Mesenchymal stem cell (in vitro differentiated cells and primary cell): ENCODE measurements at regions not wholly inside any gene's neighbourhood (a gene's known extent, or its start where the extent isn't known, plus 50 kb on each side); places are given as distances from the start of the nearest gene placed in this dataset.

Experiments used
- DNase-seq: peaks from one replicate; pipeline ENCODE4 v3.0.0-alpha.2; 2013
- H2AFZ ChIP-seq: one replicate; pipeline ENCODE4 v1.6.1; 2013; ENCODE audit warnings: low read depth, mild to moderate bottlenecking, control low read depth, inconsistent platforms, low read length, moderate library complexity
- H2AK5ac ChIP-seq: 2 replicates; pipeline ENCODE4 v1.6.1; 2013; ENCODE audit warnings: low read length, moderate library complexity, mild to moderate bottlenecking, inconsistent platforms; ENCODE audit not compliant: severe bottlenecking
- H2BK120ac ChIP-seq: one replicate; pipeline ENCODE4 v1.6.1; 2013; ENCODE audit warnings: low read depth, mild to moderate bottlenecking, inconsistent platforms, low read length, moderate library complexity
- H2BK12ac ChIP-seq, 2 experiments: one replicate each; pipeline ENCODE4 v1.6.1; 2013; ENCODE audit warnings: inconsistent platforms in 2 of 2, low read length in 2 of 2, mild to moderate bottlenecking in 2 of 2, moderate library complexity in 2 of 2, control low read depth in 1 of 2
- H2BK15ac ChIP-seq: one replicate; pipeline ENCODE4 v1.6.1; 2013; ENCODE audit warnings: mild to moderate bottlenecking, low read depth, inconsistent platforms; ENCODE audit not compliant: poor library complexity, severe bottlenecking
- H2BK5ac ChIP-seq: 2 replicates; pipeline ENCODE4 v1.6.1; 2013; ENCODE audit warnings: low read depth, mild to moderate bottlenecking, low read length, control low read depth, inconsistent platforms; ENCODE audit not compliant: poor library complexity, severe bottlenecking
- H3K14ac ChIP-seq, 2 experiments: one replicate each; pipeline ENCODE4 v1.6.1; 2013; ENCODE audit warnings: inconsistent platforms in 2 of 2, low read length in 2 of 2, control low read depth in 1 of 2, mild to moderate bottlenecking in 1 of 2, moderate library complexity in 1 of 2
- H3K18ac ChIP-seq, 2 experiments: one replicate each; pipeline ENCODE4 v1.6.1; 2013; ENCODE audit warnings: inconsistent platforms in 2 of 2, low read length in 2 of 2, control low read depth in 1 of 2, low read depth in 1 of 2, mild to moderate bottlenecking in 1 of 2
- H3K23ac ChIP-seq, 2 experiments: one replicate each; pipeline ENCODE4 v1.6.1; 2013; ENCODE audit warnings: inconsistent platforms in 2 of 2, low read length in 2 of 2, mild to moderate bottlenecking in 2 of 2, moderate library complexity in 2 of 2, control low read depth in 1 of 2
- H3K27ac ChIP-seq: 2 replicates; pipeline ENCODE4 v1.5.1; 2013; ENCODE audit warnings: mild to moderate bottlenecking, moderate library complexity, low read length, control low read depth, inconsistent platforms; ENCODE audit not compliant: poor library complexity, severe bottlenecking
- H3K27me3 ChIP-seq, 2 experiments: 2 replicates each; pipeline versions ENCODE4 v1.6.1 to v1.7.0; 2013; ENCODE audit warnings: low read length in 2 of 2, mild to moderate bottlenecking in 2 of 2, moderate library complexity in 2 of 2, control low read depth in 1 of 2, inconsistent platforms in 1 of 2; ENCODE audit not compliant: control insufficient read depth in 1 of 2, insufficient read depth in 1 of 2
- H3K36me3 ChIP-seq, 2 experiments: 2 replicates each; pipeline versions ENCODE4 v1.6.1 to v1.7.0; 2013; ENCODE audit warnings: low read length in 2 of 2, control low read depth in 1 of 2, inconsistent platforms in 1 of 2, low read depth in 1 of 2, mild to moderate bottlenecking in 1 of 2; ENCODE audit not compliant: insufficient read depth in 2 of 2, control insufficient read depth in 1 of 2
- H3K4ac ChIP-seq, 2 experiments: one replicate each; pipeline ENCODE4 v1.6.1; 2013; ENCODE audit warnings: inconsistent platforms in 2 of 2, low read length in 2 of 2, mild to moderate bottlenecking in 2 of 2, moderate library complexity in 2 of 2, control low read depth in 1 of 2, low read depth in 1 of 2
- H3K4me1 ChIP-seq: 2 replicates; pipeline ENCODE4 v1.6.1; 2013; ENCODE audit warnings: low read depth, low read length, control low read depth; ENCODE audit not compliant: control insufficient read depth, insufficient read depth
- H3K4me2 ChIP-seq: 2 replicates; pipeline ENCODE4 v1.6.1; 2013; ENCODE audit warnings: low read length, mild to moderate bottlenecking, inconsistent platforms; ENCODE audit not compliant: poor library complexity, severe bottlenecking
- H3K4me3 ChIP-seq, 2 experiments: 2 replicates each; pipeline versions ENCODE4 v1.5.1 to v1.7.0; 2013; ENCODE audit warnings: low read length in 2 of 2, mild to moderate bottlenecking in 2 of 2, control low read depth in 1 of 2, low read depth in 1 of 2; ENCODE audit not compliant: insufficient read depth in 1 of 2
- H3K79me1 ChIP-seq: replicated peaks from 2 replicates; pipeline ENCODE4 v1.6.1; 2013; ENCODE audit warnings: mild to moderate bottlenecking, control low read depth, low read length, inconsistent platforms; ENCODE audit not compliant: poor library complexity, severe bottlenecking
- H3K9ac ChIP-seq: 2 replicates; pipeline ENCODE4 v1.7.0; 2013; ENCODE audit warnings: mild to moderate bottlenecking, low read length, moderate library complexity
- H3K9me3 ChIP-seq: 2 replicates; pipeline ENCODE4 v1.7.0; 2013; ENCODE audit warnings: mild to moderate bottlenecking, low read length; ENCODE audit not compliant: control insufficient read depth
- H4K8ac ChIP-seq: one replicate; pipeline ENCODE4 v1.6.1; 2013; ENCODE audit warnings: inconsistent platforms, mild to moderate bottlenecking, low read length, moderate library complexity
- H4K91ac ChIP-seq: one replicate; pipeline ENCODE4 v1.6.1; 2013; ENCODE audit warnings: mild to moderate bottlenecking, low read length, inconsistent platforms
- WGBS: methylation state at CpG from one replicate; pipeline ENCODE4 v1.1.7; 2013; ENCODE audit warnings: mixed read lengths; 5-methylcytosine and 5-hydroxymethylcytosine counted together

- Histone ChIP-seq H3K4ac (no peak overlapping the region), H3K4me1 (peaks cover 3% of the 10 kb centered on the region), H2BK12ac (no peak overlapping the region), H3K9ac (no peak overlapping the region), H3K14ac (no peak overlapping the region), H3K9me3 (no peaks in the 10 kb centered on the region), H2AFZ (no peak overlapping the region), H4K8ac (no peak overlapping the region), H3K4me2 (no peak overlapping the region), H3K23ac (no peak overlapping the region), H2BK5ac (no peak overlapping the region), H2BK120ac (no peak overlapping the region), H2AK5ac (no peak overlapping the region), H3K27ac (no peak overlapping the region), H4K91ac (no peak overlapping the region), H3K27me3 (no peaks in the 10 kb centered on the region), H3K4me3 (no peak overlapping the region), H2BK15ac (no peak overlapping the region), H3K79me1 (no peaks in the 10 kb centered on the region), H3K18ac (no peak overlapping the region), H3K36me3 (no peaks in the 10 kb centered on the region)
- 83% methylated on average over 2 of the region's 2 CpGs for WGBS
- no peak for DNase-seq
Observed at GRCh38 chr15:38859574-38859973, 295.0 kb upstream of the RASGRP1 start.

GRCh38 chr15:38860253-38860652 lies 295.6 kb upstream of the RASGRP1 start:
- Histone ChIP-seq H3K79me1 (no peaks in the 10 kb centered on the region), H3K18ac (no peak overlapping the region), H2AFZ (no peak overlapping the region), H3K9me3 (no peaks in the 10 kb centered on the region), H4K8ac (no peak overlapping the region), H3K4me2 (no peak overlapping the region), H3K4ac (no peak overlapping the region), H2BK15ac (no peak overlapping the region), H3K27me3 (no peaks in the 10 kb centered on the region), H3K14ac (no peak overlapping the region), H2BK12ac (peak overlapping the region in 1 of 2 experiments; percentile 8), H2BK5ac (no peak overlapping the region), H3K23ac (no peak overlapping the region), H2AK5ac (no peak overlapping the region), H4K91ac (no peak overlapping the region), H3K4me1 (peaks cover 4% of the 10 kb centered on the region), H3K27ac (no peak overlapping the region), H3K4me3 (no peak overlapping the region), H3K36me3 (no peaks in the 10 kb centered on the region), H2BK120ac (no peak overlapping the region), H3K9ac (no peak overlapping the region)
- DNase-seq, result no peak
- 92% methylated on average over 4 of the region's 4 CpGs for WGBS

GRCh38 chr15:38860674-38861073 lies 296.1 kb upstream of the RASGRP1 start:
- H3K27me3 ChIP-seq, result no peaks in the 10 kb centered on the region
- H3K14ac ChIP-seq, result no peak overlapping the region

GRCh38 chr15:38861108-38861507 lies 296.5 kb upstream of the RASGRP1 start:
- H3K4me3 ChIP-seq, result no peak overlapping the region
- no peaks in the 10 kb centered on the region for H3K27me3 ChIP-seq
- no peak overlapping the region for H3K4me2 ChIP-seq
- H4K8ac ChIP-seq, result no peak overlapping the region
- H3K36me3 ChIP-seq, result no peaks in the 10 kb centered on the region
- no peaks in the 10 kb centered on the region for H3K79me1 ChIP-seq
- H3K18ac ChIP-seq, result peak overlapping the region in 1 of 2 experiments; percentile 18
- H2BK120ac ChIP-seq, result no peak overlapping the region
- no peak overlapping the region for H4K91ac ChIP-seq
- H3K4me1 ChIP-seq, result peaks cover 4% of the 10 kb centered on the region
- H3K4ac ChIP-seq, result no peak overlapping the region
- no peak overlapping the region for H2AFZ ChIP-seq
- no peak overlapping the region for H3K9ac ChIP-seq
- no peak overlapping the region for H3K23ac ChIP-seq
- no peak overlapping the region for H3K14ac ChIP-seq
- no peaks in the 10 kb centered on the region for H3K9me3 ChIP-seq
- no peak overlapping the region for H2BK15ac ChIP-seq
- no peak for DNase-seq
- peak overlapping the region in 1 of 2 experiments; percentile 45 for H2BK12ac ChIP-seq
- no peak overlapping the region for H3K27ac ChIP-seq
- H2AK5ac ChIP-seq, result no peak overlapping the region
- no peak overlapping the region for H2BK5ac ChIP-seq

More at GRCh38 chr15:38860674-38861073, 296.1 kb upstream of the RASGRP1 start:
- Histone ChIP-seq H2AFZ (no peak overlapping the region), H4K91ac (no peak overlapping the region), H2BK5ac (no peak overlapping the region), H3K4me2 (no peak overlapping the region), H3K9ac (no peak overlapping the region), H2BK120ac (no peak overlapping the region), H3K4me1 (peaks cover 4% of the 10 kb centered on the region), H3K4me3 (no peak overlapping the region), H3K79me1 (no peaks in the 10 kb centered on the region), H3K9me3 (no peaks in the 10 kb centered on the region), H3K23ac (no peak overlapping the region), H2BK15ac (no peak overlapping the region), H4K8ac (no peak overlapping the region), H2AK5ac (no peak overlapping the region), H3K27ac (no peak overlapping the region), H2BK12ac (peak overlapping the region in 1 of 2 experiments; percentile 8), H3K4ac (no peak overlapping the region), H3K36me3 (no peaks in the 10 kb centered on the region), H3K18ac (no peak overlapping the region)
- DNase-seq, result no peak
